Prostate gland (tissue), 2 donors: ENCODE measurements at regions not wholly inside any gene's neighbourhood (a gene's known extent, or its start where the extent isn't known, plus 50 kb on each side); places are given as distances from the start of the nearest gene placed in this dataset.

Experiments
- POLR2A ChIP-seq: fragments of 450-650 bp; IDR thresholded peaks from one replicate; pipeline ENCODE4 v1.6.1; 2016; ENCODE audit warnings: antibody characterized with exemption, mild to moderate bottlenecking
- POLR2AphosphoS5 ChIP-seq: sonication (generic); formaldehyde crosslinking; IDR thresholded peaks from one replicate; pipeline ENCODE4 v1.6.1; 2017; ENCODE audit warnings: antibody characterized with exemption
- TF ChIP-seq, protein P1 (sequence below), 4 experiments: fragments of 200-600 bp in 2 of 4; fragments of 450-650 bp in 2 of 4; sonication (generic) in 2 of 4; IDR thresholded peaks; 1 replicate in 3 of 4; 2 replicates in 1 of 4; pipeline ENCODE4 v1.5.1; 2016 to 2019; ENCODE audit warnings: antibody characterized with exemption in 4 of 4, mild to moderate bottlenecking in 2 of 4, moderate library complexity in 2 of 4

DNA sequence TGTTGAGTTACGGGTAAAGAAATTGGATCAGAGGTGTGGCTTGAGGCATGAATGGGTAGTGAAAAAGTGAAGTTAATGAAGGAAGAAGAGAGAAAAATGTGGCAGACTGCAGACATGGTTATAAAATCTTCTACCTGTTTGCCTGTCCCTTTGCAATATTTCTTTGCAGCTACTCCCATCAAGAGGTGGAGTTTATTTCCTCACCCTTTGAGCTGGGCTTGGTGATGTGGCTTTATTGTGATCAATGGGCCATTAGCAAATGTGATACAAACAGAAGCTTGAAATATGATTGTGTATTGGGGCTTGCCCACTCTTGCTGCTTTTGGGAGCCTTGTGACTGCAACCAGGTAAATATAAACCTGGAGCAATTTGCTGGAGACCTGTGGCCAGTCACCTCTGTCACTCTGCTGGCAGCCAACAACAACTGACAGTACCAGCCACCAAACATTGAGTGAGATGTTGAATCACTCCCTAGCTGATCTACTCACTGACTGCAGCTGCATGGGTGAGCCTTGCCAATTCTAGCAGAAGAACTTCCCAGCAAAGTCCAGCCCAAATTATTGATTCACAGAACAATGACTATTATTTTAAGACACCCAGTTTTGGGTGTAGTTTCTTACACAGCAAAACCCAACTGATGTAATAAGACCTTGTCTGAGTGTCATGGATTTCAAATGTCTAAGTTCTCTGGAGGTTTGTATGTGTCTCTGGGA is 151.0 kb upstream of the ATP2B1 start:
- TF ChIP-seq, protein P1, sequence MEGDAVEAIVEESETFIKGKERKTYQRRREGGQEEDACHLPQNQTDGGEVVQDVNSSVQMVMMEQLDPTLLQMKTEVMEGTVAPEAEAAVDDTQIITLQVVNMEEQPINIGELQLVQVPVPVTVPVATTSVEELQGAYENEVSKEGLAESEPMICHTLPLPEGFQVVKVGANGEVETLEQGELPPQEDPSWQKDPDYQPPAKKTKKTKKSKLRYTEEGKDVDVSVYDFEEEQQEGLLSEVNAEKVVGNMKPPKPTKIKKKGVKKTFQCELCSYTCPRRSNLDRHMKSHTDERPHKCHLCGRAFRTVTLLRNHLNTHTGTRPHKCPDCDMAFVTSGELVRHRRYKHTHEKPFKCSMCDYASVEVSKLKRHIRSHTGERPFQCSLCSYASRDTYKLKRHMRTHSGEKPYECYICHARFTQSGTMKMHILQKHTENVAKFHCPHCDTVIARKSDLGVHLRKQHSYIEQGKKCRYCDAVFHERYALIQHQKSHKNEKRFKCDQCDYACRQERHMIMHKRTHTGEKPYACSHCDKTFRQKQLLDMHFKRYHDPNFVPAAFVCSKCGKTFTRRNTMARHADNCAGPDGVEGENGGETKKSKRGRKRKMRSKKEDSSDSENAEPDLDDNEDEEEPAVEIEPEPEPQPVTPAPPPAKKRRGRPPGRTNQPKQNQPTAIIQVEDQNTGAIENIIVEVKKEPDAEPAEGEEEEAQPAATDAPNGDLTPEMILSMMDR (IDR thresholded peaks at IDR 0.05): no peak
- TF ChIP-seq POLR2AphosphoS5 (no peak), POLR2A (no peak)
